ENCODE measurements at regions not wholly inside any gene's neighbourhood (a gene's known extent, or its start where the extent isn't known, plus 50 kb on each side); places are given as distances from the start of the nearest gene placed in this dataset.
A peak's percentile ranks its signal among the peaks of the same experiment; 100 is the strongest.

- FAIRE-seq (no peak), DNase-seq (no peak)
- Histone ChIP-seq H3K27ac (ENCODE audit: low read depth in 2 of 2, low read length in 2 of 2) (no peak overlapping the region), H3K36me3 (ENCODE audit: control insufficient read depth in 2 of 3, insufficient read depth in 3 of 3, low read length in 3 of 3) (no peaks in the 10 kb centered on the region), H3K9me3 (ENCODE audit: control insufficient read depth in 2 of 3, insufficient read depth in 1 of 3, low read length in 3 of 3) (no peaks in the 10 kb centered on the region), H3K27me3 (ENCODE audit: control insufficient read depth, insufficient read depth, low read length) (no peaks in the 10 kb centered on the region), H3K9ac (ENCODE audit: low read length in 3 of 3) (no peak overlapping the region), H3K4me1 (ENCODE audit: control insufficient read depth in 2 of 3, insufficient read depth in 2 of 3, low read depth in 1 of 3, low read length in 3 of 3) (no peaks in the 10 kb centered on the region), H3K4me3 (ENCODE audit: low read length in 3 of 3) (no peak overlapping the region)
- intact Hi-C loops (cut with DNase I): no loop called here
- TF ChIP-seq, protein P1, sequence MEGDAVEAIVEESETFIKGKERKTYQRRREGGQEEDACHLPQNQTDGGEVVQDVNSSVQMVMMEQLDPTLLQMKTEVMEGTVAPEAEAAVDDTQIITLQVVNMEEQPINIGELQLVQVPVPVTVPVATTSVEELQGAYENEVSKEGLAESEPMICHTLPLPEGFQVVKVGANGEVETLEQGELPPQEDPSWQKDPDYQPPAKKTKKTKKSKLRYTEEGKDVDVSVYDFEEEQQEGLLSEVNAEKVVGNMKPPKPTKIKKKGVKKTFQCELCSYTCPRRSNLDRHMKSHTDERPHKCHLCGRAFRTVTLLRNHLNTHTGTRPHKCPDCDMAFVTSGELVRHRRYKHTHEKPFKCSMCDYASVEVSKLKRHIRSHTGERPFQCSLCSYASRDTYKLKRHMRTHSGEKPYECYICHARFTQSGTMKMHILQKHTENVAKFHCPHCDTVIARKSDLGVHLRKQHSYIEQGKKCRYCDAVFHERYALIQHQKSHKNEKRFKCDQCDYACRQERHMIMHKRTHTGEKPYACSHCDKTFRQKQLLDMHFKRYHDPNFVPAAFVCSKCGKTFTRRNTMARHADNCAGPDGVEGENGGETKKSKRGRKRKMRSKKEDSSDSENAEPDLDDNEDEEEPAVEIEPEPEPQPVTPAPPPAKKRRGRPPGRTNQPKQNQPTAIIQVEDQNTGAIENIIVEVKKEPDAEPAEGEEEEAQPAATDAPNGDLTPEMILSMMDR (IDR thresholded peaks at IDR 0.05; ENCODE audit: borderline replicate concordance, extremely low read depth, insufficient read depth): no peak
Measured at GRCh38 chr10:89085153-89085552, 94.6 kb downstream of the FAS start.

- FAIRE-seq: no peak
- Histone ChIP-seq H3K4me1 (ENCODE audit: control insufficient read depth in 2 of 3, insufficient read depth in 2 of 3, low read depth in 1 of 3, low read length in 3 of 3) (no peaks in the 10 kb centered on the region), H3K4me3 (ENCODE audit: low read length in 3 of 3) (no peak overlapping the region), H3K9me3 (ENCODE audit: control insufficient read depth in 2 of 3, insufficient read depth in 1 of 3, low read length in 3 of 3) (no peaks in the 10 kb centered on the region), H3K9ac (ENCODE audit: low read length in 3 of 3) (no peak overlapping the region), H3K36me3 (ENCODE audit: control insufficient read depth in 2 of 3, insufficient read depth in 3 of 3, low read length in 3 of 3) (no peaks in the 10 kb centered on the region), H3K27ac (ENCODE audit: low read depth in 2 of 2, low read length in 2 of 2) (no peak overlapping the region), H3K27me3 (ENCODE audit: control insufficient read depth, insufficient read depth, low read length) (no peaks in the 10 kb centered on the region)
- DNase-seq: peak in 2 of 5 donors; percentile 44 to 71
- TF ChIP-seq, protein P1 (IDR thresholded peaks at IDR 0.05; ENCODE audit: borderline replicate concordance, extremely low read depth, insufficient read depth): no peak
- intact Hi-C loops (cut with DNase I): no loop called here
Measured at GRCh38 chr10:89082086-89082485, 91.5 kb downstream of the FAS start.

DNA sequence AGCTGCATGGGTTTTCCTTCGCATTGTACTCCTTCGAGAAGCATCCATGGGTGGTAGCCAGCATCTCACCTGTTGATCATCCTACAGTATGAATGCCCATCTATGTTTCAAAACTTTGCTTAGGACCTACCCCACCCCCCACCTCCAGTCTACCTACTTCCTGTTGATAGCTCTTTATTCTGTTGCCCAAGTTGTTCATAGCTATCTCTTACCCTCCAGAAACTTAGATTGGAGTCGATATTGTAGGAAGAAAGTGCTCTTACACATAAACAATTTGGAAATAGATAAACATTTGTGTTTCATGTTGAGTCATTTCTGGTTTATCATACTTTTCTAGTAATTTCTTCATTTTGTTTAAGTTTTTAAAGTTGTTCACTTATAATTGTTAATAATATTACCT is 90.1 kb downstream of the FAS start:
- FAIRE-seq: no peak
- no peak for DNase-seq
- intact Hi-C loops (cut with DNase I): no loop called here

More for the DNA sequence above, 90.1 kb downstream of the FAS start:
- no peak overlapping the region for H3K27ac ChIP-seq (ENCODE audit: low read depth in 2 of 2, low read length in 2 of 2)
- H3K9ac ChIP-seq (ENCODE audit: low read length in 3 of 3): no peak overlapping the region
- H3K9me3 ChIP-seq (ENCODE audit: control insufficient read depth in 2 of 3, insufficient read depth in 1 of 3, low read length in 3 of 3): no peaks in the 10 kb centered on the region
- no peak overlapping the region for H3K4me3 ChIP-seq (ENCODE audit: low read length in 3 of 3)
- no peaks in the 10 kb centered on the region for H3K4me1 ChIP-seq (ENCODE audit: control insufficient read depth in 2 of 3, insufficient read depth in 2 of 3, low read depth in 1 of 3, low read length in 3 of 3)
- no peaks in the 10 kb centered on the region for H3K36me3 ChIP-seq (ENCODE audit: control insufficient read depth in 2 of 3, insufficient read depth in 3 of 3, low read length in 3 of 3)
- H3K27me3 ChIP-seq (ENCODE audit: control insufficient read depth, insufficient read depth, low read length): no peaks in the 10 kb centered on the region
- TF ChIP-seq, protein P1 (IDR thresholded peaks at IDR 0.05; ENCODE audit: borderline replicate concordance, extremely low read depth, insufficient read depth): no peak
